ENCODE measurements at regions not wholly inside any gene's neighbourhood (a gene's known extent, or its start where the extent isn't known, plus 50 kb on each side); places are given as distances from the start of the nearest gene placed in this dataset.

DNA sequence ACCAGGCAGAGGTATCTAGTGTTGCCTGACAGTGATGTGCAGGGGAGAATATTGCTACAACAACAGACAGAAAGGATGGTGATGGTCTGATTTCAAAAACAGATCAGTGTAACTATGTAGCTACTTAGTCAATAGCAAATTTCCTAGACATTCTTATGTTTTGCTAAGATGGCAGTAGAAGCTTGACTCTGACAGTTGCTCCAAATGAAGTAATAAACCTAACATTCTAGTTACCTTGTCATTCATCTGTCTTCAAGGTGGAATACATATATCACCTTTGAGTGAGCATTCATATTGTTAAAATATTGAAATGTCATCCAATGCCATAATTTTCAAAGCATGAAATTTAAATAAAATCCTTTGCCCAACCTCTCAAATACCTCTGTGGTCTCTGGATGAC, 617.4 kb downstream of the USP25 start:
- TF ChIP-seq, protein P1, sequence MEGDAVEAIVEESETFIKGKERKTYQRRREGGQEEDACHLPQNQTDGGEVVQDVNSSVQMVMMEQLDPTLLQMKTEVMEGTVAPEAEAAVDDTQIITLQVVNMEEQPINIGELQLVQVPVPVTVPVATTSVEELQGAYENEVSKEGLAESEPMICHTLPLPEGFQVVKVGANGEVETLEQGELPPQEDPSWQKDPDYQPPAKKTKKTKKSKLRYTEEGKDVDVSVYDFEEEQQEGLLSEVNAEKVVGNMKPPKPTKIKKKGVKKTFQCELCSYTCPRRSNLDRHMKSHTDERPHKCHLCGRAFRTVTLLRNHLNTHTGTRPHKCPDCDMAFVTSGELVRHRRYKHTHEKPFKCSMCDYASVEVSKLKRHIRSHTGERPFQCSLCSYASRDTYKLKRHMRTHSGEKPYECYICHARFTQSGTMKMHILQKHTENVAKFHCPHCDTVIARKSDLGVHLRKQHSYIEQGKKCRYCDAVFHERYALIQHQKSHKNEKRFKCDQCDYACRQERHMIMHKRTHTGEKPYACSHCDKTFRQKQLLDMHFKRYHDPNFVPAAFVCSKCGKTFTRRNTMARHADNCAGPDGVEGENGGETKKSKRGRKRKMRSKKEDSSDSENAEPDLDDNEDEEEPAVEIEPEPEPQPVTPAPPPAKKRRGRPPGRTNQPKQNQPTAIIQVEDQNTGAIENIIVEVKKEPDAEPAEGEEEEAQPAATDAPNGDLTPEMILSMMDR (IDR thresholded peaks at IDR 0.05; ENCODE audit: low read depth, low read length, missing control alignments) = no peak
- no peak for DNase-seq (ENCODE audit: low read depth)
- no peak overlapping the region for H3K4me3 ChIP-seq (ENCODE audit: low read depth, low read length)
- in situ Hi-C loops (cut with HindIII; ENCODE audit: low sequenced_read_pairs) = no loop called here

DNA sequence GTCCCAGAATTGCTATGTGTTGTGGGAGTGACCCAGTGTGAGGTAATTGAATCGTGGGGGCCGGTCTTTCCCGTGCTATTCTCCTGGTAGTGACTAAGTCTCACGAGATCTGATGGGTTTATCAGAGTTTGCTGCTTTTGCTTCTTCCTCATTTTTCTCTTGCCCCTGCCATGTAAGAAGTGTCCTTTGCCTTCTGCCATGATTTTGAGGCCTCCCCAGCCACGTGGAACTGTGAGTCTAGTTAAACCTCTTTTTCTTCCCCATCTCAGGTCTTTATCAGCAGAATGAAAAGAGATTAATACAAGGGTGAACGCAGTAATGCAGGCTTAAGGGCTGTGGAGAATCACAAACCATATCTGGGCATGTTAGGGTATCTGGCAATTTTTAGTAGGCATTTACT, 624.0 kb downstream of the USP25 start:
- in situ Hi-C loops (cut with HindIII; ENCODE audit: low sequenced_read_pairs) = no loop called here
- H3K4me3 ChIP-seq (ENCODE audit: low read depth, low read length) = no peak overlapping the region
- DNase-seq (ENCODE audit: low read depth) = no peak
- TF ChIP-seq, protein P1 (IDR thresholded peaks at IDR 0.05; ENCODE audit: low read depth, low read length, missing control alignments) = no peak

DNA sequence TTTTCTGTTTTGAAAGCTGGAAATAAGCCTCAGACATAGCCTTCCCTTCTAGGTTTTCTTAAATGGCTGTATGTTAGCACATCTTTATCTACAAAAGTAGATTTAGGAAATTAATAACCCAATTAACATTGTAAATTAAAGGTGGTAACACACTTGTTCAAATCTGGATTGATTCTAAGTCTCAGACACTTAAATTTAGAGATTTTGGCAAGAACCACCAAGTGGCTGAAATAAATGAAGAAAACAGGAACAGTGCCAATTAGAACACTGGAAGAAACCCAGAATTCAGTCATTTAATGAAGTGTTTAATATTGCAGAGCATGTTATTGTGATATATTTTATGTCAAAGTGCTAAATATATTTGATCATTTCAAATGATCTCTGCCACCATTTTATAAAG, 628.2 kb downstream of the USP25 start:
- TF ChIP-seq, protein P1 (IDR thresholded peaks at IDR 0.05; ENCODE audit: low read depth, low read length, missing control alignments) = no peak
- no peak overlapping the region for H3K4me3 ChIP-seq (ENCODE audit: low read depth, low read length)
- DNase-seq (ENCODE audit: low read depth) = no peak
- in situ Hi-C loops (cut with HindIII; ENCODE audit: low sequenced_read_pairs) = no loop called here

DNA sequence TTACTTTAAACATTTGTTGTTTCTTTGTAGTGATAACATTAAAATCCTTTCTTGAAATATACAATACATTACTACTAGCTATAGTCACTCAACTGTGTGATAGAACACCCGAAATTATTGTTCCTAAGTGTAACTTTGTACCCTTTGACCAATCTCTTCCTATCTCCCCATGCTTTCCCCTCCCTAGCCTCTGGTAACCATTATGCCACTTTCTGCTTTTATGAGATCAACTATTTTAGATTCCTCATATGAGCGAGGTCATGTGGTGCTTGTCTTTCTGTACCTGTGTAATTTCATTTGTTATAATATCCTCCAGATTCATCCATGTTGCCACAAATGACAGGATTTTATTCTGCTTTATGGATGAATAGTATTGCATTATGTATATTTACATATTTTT, 629.0 kb downstream of the USP25 start:
- in situ Hi-C loops (cut with HindIII; ENCODE audit: low sequenced_read_pairs) = no loop called here
- DNase-seq (ENCODE audit: low read depth) = no peak
- TF ChIP-seq, protein P1 (IDR thresholded peaks at IDR 0.05; ENCODE audit: low read depth, low read length, missing control alignments) = no peak
- no peak overlapping the region for H3K4me3 ChIP-seq (ENCODE audit: low read depth, low read length)

DNA sequence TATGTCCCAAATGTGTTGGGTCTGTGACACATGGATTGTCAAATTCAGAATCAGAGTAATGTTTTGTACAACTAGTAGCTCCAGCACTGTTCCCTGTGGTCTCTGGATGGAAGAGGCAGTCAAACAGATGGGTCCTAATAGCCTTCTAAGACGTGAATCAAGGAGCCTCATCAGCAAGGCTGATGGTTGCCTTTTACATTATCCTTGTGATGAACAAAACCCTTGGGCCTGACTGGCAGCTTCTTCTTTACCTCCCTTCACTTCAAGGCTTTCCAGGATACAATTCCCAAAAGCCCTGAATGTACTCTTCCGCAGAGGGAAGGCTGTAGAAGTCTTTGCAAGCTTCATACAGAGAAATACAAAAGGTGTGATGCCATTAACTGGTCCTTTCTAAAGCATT, 633.3 kb downstream of the USP25 start:
- no peak for DNase-seq (ENCODE audit: low read depth)
- H3K4me3 ChIP-seq (ENCODE audit: low read depth, low read length) = no peak overlapping the region
- TF ChIP-seq, protein P1 (IDR thresholded peaks at IDR 0.05; ENCODE audit: low read depth, low read length, missing control alignments) = no peak
- in situ Hi-C loops (cut with HindIII; ENCODE audit: low sequenced_read_pairs) = no loop called here

DNA sequence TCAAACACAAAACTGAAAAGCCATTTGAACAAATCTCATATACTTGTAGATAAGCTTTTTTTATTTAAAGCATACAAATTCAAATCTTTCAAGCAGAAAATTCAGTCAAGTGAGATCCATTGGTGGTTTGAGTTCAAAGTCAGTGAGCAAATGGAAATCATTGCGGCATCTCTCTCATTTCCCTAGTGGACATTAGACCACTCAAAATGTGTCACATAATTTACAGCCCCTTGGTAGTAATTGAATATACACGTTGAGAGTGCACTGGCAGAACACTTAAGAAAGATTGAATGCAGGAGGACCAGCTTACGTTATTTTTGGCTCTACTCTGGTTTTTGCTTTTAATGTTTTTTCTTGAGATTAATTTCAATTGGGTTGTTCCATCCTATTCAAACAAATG, 633.7 kb downstream of the USP25 start:
- in situ Hi-C loops (cut with HindIII; ENCODE audit: low sequenced_read_pairs) = no loop called here
- no peak overlapping the region for H3K4me3 ChIP-seq (ENCODE audit: low read depth, low read length)
- TF ChIP-seq, protein P1 (IDR thresholded peaks at IDR 0.05; ENCODE audit: low read depth, low read length, missing control alignments) = no peak
- DNase-seq (ENCODE audit: low read depth) = no peak

DNA sequence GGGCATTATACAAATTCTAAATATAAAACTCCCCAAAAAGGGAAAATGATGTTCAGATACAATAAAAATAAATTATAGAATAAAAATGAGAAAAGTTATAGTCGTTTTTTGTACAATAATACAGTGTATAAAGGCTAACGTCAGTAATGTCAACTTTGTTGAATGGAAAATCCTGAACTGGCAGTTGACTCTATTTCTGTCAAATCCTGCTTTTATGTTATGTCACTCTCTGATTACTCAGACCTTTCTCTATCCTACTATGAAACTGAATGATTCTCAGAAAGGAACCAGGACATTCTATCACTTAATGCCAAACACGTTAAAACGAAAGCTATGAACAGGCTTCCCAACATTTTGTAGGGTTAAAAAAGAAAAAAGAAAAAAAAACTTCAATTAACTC, 636.4 kb downstream of the USP25 start:
- in situ Hi-C loops (cut with HindIII; ENCODE audit: low sequenced_read_pairs) = no loop called here
- no peak overlapping the region for H3K4me3 ChIP-seq (ENCODE audit: low read depth, low read length)
- TF ChIP-seq, protein P1 (IDR thresholded peaks at IDR 0.05; ENCODE audit: low read depth, low read length, missing control alignments) = no peak
- DNase-seq (ENCODE audit: low read depth) = no peak

Data from astrocyte of the cerebellum (primary cell).